ENCODE measurements at regions not wholly inside any gene's neighbourhood (a gene's known extent, or its start where the extent isn't known, plus 50 kb on each side); places are given as distances from the start of the nearest gene placed in this dataset.

DNA sequence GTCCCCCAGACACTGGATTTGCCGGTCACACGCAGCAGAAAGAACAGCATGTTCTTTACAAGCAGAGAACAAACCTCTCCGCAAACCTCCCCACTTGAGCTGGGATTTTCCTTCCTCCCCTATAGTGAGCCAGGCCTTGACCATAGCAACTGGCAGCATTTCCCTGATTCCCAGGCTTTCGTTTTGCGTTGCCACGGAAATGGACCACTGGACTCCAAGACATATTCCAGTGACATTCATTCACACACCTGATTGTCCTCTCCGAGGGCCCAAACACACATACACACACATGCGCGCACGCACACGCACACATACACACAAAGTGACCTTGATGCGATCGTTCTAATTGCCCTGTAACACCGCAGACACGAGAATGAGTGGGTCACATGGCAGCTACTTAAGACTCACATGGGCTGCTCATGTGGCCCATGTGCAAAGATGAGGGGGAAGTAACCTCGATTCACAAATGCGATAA, 80.9 kb upstream of the CPEB4 start:
- no peak for TF ChIP-seq POLR2A (IDR thresholded peaks at IDR 0.05)
- TF ChIP-seq, protein P1, sequence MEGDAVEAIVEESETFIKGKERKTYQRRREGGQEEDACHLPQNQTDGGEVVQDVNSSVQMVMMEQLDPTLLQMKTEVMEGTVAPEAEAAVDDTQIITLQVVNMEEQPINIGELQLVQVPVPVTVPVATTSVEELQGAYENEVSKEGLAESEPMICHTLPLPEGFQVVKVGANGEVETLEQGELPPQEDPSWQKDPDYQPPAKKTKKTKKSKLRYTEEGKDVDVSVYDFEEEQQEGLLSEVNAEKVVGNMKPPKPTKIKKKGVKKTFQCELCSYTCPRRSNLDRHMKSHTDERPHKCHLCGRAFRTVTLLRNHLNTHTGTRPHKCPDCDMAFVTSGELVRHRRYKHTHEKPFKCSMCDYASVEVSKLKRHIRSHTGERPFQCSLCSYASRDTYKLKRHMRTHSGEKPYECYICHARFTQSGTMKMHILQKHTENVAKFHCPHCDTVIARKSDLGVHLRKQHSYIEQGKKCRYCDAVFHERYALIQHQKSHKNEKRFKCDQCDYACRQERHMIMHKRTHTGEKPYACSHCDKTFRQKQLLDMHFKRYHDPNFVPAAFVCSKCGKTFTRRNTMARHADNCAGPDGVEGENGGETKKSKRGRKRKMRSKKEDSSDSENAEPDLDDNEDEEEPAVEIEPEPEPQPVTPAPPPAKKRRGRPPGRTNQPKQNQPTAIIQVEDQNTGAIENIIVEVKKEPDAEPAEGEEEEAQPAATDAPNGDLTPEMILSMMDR (IDR thresholded peaks at IDR 0.05): no peak
